GM12873 (cell line): ENCODE measurements at regions not wholly inside any gene's neighbourhood (a gene's known extent, or its start where the extent isn't known, plus 50 kb on each side); places are given as distances from the start of the nearest gene placed in this dataset.

Experiments
- TF ChIP-seq, protein P1 (sequence below): IDR thresholded peaks from 2 replicates; pipeline ENCODE4 v1.5.1; 2012; ENCODE audit warnings: low read depth, mild to moderate bottlenecking, moderate library complexity, low read length, control low read depth; ENCODE audit not compliant: insufficient read depth; ENCODE audit errors: missing control alignments

DNA sequence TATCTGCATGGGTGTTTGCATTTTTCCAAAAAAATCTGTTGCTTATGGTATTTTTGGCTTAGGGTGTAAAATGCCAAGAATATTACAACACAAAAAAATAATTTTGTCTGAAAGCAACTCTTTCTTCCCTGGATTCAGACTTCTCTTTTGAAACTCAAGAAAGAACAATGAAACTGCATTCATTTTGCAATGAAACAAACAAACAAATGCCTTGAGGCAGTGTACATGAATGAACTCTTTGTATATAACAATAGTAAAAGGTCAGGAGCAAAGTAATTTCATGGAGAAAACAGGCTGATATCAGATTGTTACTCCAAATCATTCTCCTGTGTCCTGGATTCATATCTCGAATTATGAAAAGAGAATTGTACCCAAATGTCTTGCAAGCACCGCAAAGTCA lies 301.6 kb upstream of the CDH20 start:
- TF ChIP-seq, protein P1, sequence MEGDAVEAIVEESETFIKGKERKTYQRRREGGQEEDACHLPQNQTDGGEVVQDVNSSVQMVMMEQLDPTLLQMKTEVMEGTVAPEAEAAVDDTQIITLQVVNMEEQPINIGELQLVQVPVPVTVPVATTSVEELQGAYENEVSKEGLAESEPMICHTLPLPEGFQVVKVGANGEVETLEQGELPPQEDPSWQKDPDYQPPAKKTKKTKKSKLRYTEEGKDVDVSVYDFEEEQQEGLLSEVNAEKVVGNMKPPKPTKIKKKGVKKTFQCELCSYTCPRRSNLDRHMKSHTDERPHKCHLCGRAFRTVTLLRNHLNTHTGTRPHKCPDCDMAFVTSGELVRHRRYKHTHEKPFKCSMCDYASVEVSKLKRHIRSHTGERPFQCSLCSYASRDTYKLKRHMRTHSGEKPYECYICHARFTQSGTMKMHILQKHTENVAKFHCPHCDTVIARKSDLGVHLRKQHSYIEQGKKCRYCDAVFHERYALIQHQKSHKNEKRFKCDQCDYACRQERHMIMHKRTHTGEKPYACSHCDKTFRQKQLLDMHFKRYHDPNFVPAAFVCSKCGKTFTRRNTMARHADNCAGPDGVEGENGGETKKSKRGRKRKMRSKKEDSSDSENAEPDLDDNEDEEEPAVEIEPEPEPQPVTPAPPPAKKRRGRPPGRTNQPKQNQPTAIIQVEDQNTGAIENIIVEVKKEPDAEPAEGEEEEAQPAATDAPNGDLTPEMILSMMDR, result no peak

DNA sequence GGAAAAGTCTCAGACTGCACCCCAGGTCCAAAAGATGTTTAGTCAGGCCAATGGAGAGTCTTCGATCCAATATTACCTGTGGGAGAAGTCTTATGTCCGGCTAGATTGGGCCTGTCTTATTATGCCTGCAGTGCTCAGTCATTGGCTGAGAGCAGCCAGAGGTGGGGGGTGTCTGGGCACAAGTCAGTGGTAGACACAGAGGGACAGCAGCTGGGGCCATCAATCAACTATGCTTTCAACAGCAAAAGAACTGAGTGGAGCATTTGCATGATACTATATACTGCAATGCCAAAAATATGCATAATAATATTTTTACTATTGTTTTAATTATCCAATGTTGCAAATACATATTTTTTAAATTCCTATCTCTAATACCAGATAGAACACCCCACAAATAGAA lies 298.6 kb upstream of the CDH20 start:
- TF ChIP-seq, protein P1, result no peak

DNA sequence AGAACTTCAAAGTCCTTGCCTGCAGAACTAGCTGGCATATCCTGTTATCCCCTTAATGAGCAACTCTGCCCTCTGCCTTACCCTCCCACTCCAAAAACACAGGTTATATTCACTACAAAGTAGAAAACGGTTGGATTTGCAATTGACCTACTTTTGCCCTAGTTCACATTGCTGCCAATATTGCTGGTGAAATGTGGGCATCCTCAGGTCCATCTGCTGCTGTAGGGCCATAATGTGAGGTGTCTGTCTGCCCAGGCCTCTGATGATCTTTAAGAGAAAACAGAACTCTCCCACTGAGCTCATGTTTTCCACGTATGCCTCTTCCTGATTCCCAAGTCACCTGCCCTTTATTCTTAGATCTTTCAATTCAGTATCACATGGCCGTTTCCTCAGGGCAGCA lies 294.0 kb upstream of the CDH20 start:
- TF ChIP-seq, protein P1, result no peak

DNA sequence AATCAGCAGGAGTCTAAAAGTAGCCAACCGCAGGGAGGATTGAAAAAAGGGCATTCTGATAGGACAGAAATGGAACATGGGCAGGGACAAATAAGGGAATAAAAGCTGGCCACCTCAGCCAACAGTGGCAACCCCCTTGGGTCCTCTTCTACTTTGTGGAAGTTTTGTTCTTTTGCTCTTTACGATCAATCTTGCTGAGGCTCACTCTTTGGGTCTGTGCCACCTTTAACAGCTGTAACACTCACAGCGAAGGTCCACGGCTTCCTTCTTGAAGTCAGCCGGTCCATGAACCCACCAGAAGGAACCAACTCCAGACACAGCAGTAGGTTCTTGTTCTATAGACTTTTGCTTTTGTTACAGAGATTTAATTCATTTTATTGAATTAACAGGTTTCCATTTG lies 285.4 kb upstream of the CDH20 start:
- TF ChIP-seq, protein P1, result no peak

DNA sequence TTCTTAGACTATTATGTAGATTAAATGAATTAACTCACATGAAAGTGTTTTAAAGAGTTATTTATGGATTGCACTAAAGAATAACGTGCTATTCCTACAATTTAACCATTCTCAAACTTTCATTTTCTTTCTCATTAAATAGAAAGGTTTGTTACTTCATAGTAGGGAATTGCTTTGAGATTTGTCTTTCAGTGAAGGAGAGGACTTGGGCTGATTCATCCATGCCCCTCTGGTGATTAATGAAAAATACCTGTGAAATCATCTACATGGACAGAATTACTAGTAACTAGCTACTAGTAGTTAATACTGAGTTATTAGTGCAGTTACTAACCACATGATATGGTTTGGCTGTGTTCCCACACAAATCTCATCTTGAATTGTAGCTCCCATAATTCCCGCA lies 275.8 kb upstream of the CDH20 start:
- TF ChIP-seq, protein P1, result no peak

DNA sequence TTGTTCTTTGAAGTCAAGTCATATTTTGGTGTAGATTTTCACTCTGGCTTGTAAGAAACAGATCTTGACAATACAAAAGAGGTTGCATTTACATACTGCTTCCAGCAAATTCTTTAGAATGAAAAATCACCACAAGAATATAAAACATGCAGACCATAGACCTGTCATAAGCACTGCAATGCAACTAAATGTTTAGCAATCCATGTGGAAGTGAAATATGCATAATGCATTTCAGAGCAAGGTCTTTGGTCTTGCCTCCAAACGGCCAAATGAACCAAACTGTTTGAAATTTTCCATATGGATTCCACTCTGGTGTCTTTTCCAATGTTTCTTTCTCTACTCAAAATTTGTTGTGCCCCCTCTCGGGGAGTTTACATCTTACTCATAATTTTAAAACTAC lies 271.0 kb upstream of the CDH20 start:
- TF ChIP-seq, protein P1, result no peak

DNA sequence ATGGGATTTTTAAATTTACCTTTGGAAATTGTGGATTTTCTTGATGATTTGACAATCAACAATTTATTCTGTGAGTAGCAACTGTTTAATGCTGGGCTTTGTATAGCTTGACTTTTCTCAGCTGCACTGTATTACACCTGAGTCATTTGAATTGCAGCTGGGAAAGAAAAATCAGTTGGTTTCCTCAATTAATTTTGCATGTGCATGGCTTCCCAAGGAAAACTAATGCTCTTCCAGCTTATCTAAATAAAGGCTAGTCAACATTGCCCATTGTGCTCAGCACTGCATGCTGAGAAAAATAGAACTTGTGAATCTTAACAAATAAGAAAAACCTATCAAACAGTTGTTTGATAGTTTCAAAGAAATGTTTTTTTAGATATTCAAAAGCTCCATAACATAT lies 268.3 kb upstream of the CDH20 start:
- TF ChIP-seq, protein P1, result no peak

DNA sequence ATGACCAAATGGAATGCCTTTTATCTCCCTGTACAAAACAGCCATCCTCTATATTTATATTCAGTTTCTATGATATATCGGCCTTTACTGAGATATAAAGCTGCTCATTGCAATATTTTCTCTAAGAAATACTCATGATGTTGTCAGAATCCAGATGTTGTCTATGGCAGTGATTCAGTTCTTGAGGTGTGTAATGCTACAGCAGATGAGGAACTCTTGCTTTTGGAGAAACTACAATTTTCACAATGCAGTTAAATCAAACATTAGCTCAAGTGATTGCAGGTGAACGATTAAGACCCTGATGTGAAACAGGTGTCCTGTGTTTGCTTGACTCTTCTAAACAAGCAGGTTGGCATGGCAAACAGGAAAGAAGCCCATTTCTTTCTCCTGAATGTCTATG lies 256.2 kb upstream of the CDH20 start:
- TF ChIP-seq, protein P1, result no peak
